H1 (cell line): ENCODE measurements at regions not wholly inside any gene's neighbourhood (a gene's known extent, or its start where the extent isn't known, plus 50 kb on each side); places are given as distances from the start of the nearest gene placed in this dataset.

Experiments used
- CTCF ChIA-PET: fragments of 300-600 bp; sonication (Branson Sonifier 250); formaldehyde crosslinking; loops from one replicate; lab custom pipeline; 2021; ENCODE audit not compliant: partially characterized antibody; lab: Charles Lee
- POLR2A ChIA-PET: fragments of 300-600 bp; sonication (Branson Sonifier 250); formaldehyde crosslinking; loops from one replicate; lab custom pipeline; 2021; ENCODE audit warnings: inconsistent platforms; ENCODE audit not compliant: partially characterized antibody; lab: Charles Lee
- DNase-seq, 2 experiments: peaks; one replicate each; pipeline versions ENCODE4 v3.0.0 to v3.0.0-alpha.2; 2010 to 2022; ENCODE audit warnings: low spot score in 2 of 2, low read depth in 1 of 2, mixed read lengths in 1 of 2
- FAIRE-seq: peaks from 2 replicates; lab custom pipeline; 2011; peaks lifted over from hg19 to GRCh38; lab: Jason Lieb, UNC
- H2AFZ ChIP-seq: 2 replicates; pipeline ENCODE4 v1.8.1; 2012; ENCODE audit warnings: low read length, inconsistent platforms
- H2AK5ac ChIP-seq: 2 replicates; pipeline ENCODE4 v1.6.1; 2013; ENCODE audit warnings: low read depth, low read length
- H2BK120ac ChIP-seq: replicated peaks from 2 replicates; pipeline ENCODE3; 2013; ENCODE audit warnings: low read depth, low read length, inconsistent platforms
- H2BK12ac ChIP-seq: 2 replicates; pipeline ENCODE4 v1.6.1; 2013; ENCODE audit warnings: low read depth, low read length
- H2BK15ac ChIP-seq: 2 replicates; pipeline ENCODE4 v1.6.1; 2013; ENCODE audit warnings: low read length
- H2BK20ac ChIP-seq: 2 replicates; pipeline ENCODE4 v1.6.1; 2013; ENCODE audit warnings: low read length
- H2BK5ac ChIP-seq: 2 replicates; pipeline ENCODE4 v1.6.1; 2013; ENCODE audit warnings: low read depth, low read length
- H3K14ac ChIP-seq: 2 replicates; pipeline ENCODE4 v1.6.1; 2013; ENCODE audit warnings: inconsistent platforms; ENCODE audit not compliant: insufficient read length
- H3K18ac ChIP-seq: 2 replicates; pipeline ENCODE4 v1.6.1; 2013; ENCODE audit warnings: low read length; ENCODE audit errors: extremely low read depth
- H3K23ac ChIP-seq: 2 replicates; pipeline ENCODE4 v1.6.1; 2013; ENCODE audit warnings: inconsistent platforms; ENCODE audit not compliant: insufficient read length
- H3K23me2 ChIP-seq: 2 replicates; pipeline ENCODE4 v1.6.1; 2013; ENCODE audit warnings: low read depth, low read length
- H3K27ac ChIP-seq: 2 replicates; pipeline ENCODE4 v1.6.1; 2011; ENCODE audit warnings: low read depth, low read length, inconsistent platforms
- H3K27me3 ChIP-seq, 4 experiments: replicated peaks in 1 of 4; 1 replicate in 1 of 4; 2 replicates in 3 of 4; pipeline versions ENCODE4 v1.6.1 to v1.8.1; 2011 to 2013; ENCODE audit warnings: low read length in 3 of 4, mild to moderate bottlenecking in 3 of 4, inconsistent platforms in 2 of 4, mixed read lengths in 2 of 4, moderate library complexity in 1 of 4; ENCODE audit not compliant: control insufficient read depth in 3 of 4, insufficient read depth in 3 of 4; ENCODE audit errors: extremely low read depth in 1 of 4
- H3K36me3 ChIP-seq, 4 experiments: 2 replicates each; pipeline versions ENCODE4 v1.6.1 to v1.8.1; 2011 to 2013; ENCODE audit warnings: mild to moderate bottlenecking in 4 of 4, low read length in 3 of 4, moderate library complexity in 2 of 4, control low read depth in 1 of 4, inconsistent platforms in 1 of 4; ENCODE audit not compliant: insufficient read depth in 4 of 4, control insufficient read depth in 2 of 4
- H3K4ac ChIP-seq: replicated peaks from 2 replicates; pipeline ENCODE3; 2013; ENCODE audit warnings: low read length, low read depth, mixed read lengths, inconsistent platforms; ENCODE audit not compliant: insufficient read length
- H3K4me1 ChIP-seq, 4 experiments: replicated peaks in 1 of 4; 1 replicate in 1 of 4; 2 replicates in 3 of 4; pipeline versions ENCODE4 v1.6.1 to v1.8.1; 2011 to 2013; ENCODE audit warnings: low read length in 3 of 4, inconsistent platforms in 2 of 4, mixed read lengths in 1 of 4; ENCODE audit not compliant: insufficient read depth in 4 of 4, control insufficient read depth in 3 of 4
- H3K4me2 ChIP-seq, 2 experiments: 2 replicates each; pipeline versions ENCODE4 v1.6.1 to v1.8.1; 2011 to 2013; ENCODE audit warnings: low read depth in 2 of 2, low read length in 2 of 2, control low read depth in 1 of 2, inconsistent platforms in 1 of 2, mild to moderate bottlenecking in 1 of 2; ENCODE audit not compliant: insufficient read depth in 1 of 2
- H3K4me3 ChIP-seq, 4 experiments: fragments of 200-600, 300-600 bp in 1 of 4; sonication (generic), shearing (Covaris generic), sonication (Bioruptor Twin) in 1 of 4; 2 replicates each; pipeline versions ENCODE4 v1.5.1 to v1.8.1; 2011 to 2016; ENCODE audit warnings: low read length in 4 of 4, low read depth in 3 of 4, control low read depth in 2 of 4, inconsistent platforms in 2 of 4, mild to moderate bottlenecking in 2 of 4, mixed read lengths in 1 of 4, moderate library complexity in 1 of 4; ENCODE audit not compliant: insufficient read depth in 2 of 4; ENCODE audit errors: extremely low read depth in 1 of 4
- H3K56ac ChIP-seq: replicated peaks from 2 replicates; pipeline ENCODE3; 2013; ENCODE audit warnings: low read depth, mild to moderate bottlenecking, mixed read lengths, low read length, inconsistent platforms; ENCODE audit not compliant: insufficient read length
- H3K79me1 ChIP-seq: 2 replicates; pipeline ENCODE4 v1.6.1; 2013; ENCODE audit warnings: low read depth, low read length, control low read depth
- H3K79me2 ChIP-seq, 2 experiments: 2 replicates each; pipeline versions ENCODE4 v1.6.1 to v1.8.1; 2012 to 2013; ENCODE audit warnings: low read length in 2 of 2, mild to moderate bottlenecking in 2 of 2, inconsistent platforms in 1 of 2; ENCODE audit not compliant: insufficient read depth in 2 of 2, control insufficient read depth in 1 of 2
- H3K9ac ChIP-seq, 4 experiments: replicated peaks in 1 of 4; 1 replicate in 1 of 4; 2 replicates in 3 of 4; pipeline versions ENCODE4 v1.6.1 to v1.8.1; 2011 to 2013; ENCODE audit warnings: low read depth in 3 of 4, low read length in 3 of 4, control low read depth in 2 of 4, mild to moderate bottlenecking in 2 of 4, moderate library complexity in 2 of 4, inconsistent platforms in 1 of 4; ENCODE audit errors: extremely low read depth in 1 of 4
- H3K9me3 ChIP-seq, 2 experiments: 2 replicates each; pipeline versions ENCODE4 v1.6.1 to v1.8.1; 2012 to 2013; ENCODE audit warnings: mild to moderate bottlenecking in 2 of 2, moderate library complexity in 2 of 2, control low read depth in 1 of 2, inconsistent platforms in 1 of 2, low read depth in 1 of 2, low read length in 1 of 2, mixed read lengths in 1 of 2; ENCODE audit not compliant: insufficient read depth in 2 of 2
- H4K20me1 ChIP-seq, 2 experiments: replicated peaks in 1 of 2; 2 replicates each; pipeline versions ENCODE3 to v1.8.1; 2011 to 2013; ENCODE audit warnings: inconsistent platforms in 2 of 2, low read length in 2 of 2, mild to moderate bottlenecking in 1 of 2; ENCODE audit not compliant: insufficient read depth in 2 of 2, control insufficient read depth in 1 of 2
- H4K5ac ChIP-seq: 2 replicates; pipeline ENCODE4 v1.6.1; 2013; ENCODE audit warnings: low read length, low read depth, mixed read lengths, inconsistent platforms; ENCODE audit not compliant: insufficient read length
- H4K8ac ChIP-seq: 2 replicates; pipeline ENCODE4 v1.8.0; 2013; ENCODE audit warnings: mild to moderate bottlenecking, moderate library complexity, low read length, inconsistent platforms; ENCODE audit not compliant: insufficient read depth; ENCODE audit errors: extremely low read depth
- H4K91ac ChIP-seq: replicated peaks from 2 replicates; pipeline ENCODE3; 2013; ENCODE audit warnings: low read length, mixed read lengths, inconsistent platforms; ENCODE audit not compliant: insufficient read length
- BCL11A ChIP-seq, 2 experiments: IDR thresholded peaks; one replicate each; pipeline ENCODE4 v1.6.1; 2011; ENCODE audit warnings: low read depth in 2 of 2, low read length in 2 of 2, mild to moderate bottlenecking in 2 of 2
- KDM1A ChIP-seq: fragments of 200-600, 300-600 bp; sonication (generic); IDR thresholded peaks from 2 replicates; pipeline ENCODE4 v1.7.1; 2016; ENCODE audit warnings: mild to moderate bottlenecking, low read length, borderline replicate concordance
- KDM5A ChIP-seq: fragments of 200-600 bp; IDR thresholded peaks from 2 replicates; pipeline ENCODE4 v1.7.1; 2012; ENCODE audit warnings: mild to moderate bottlenecking, low read length, inconsistent platforms, mixed read lengths
- NANOG ChIP-seq: IDR thresholded peaks from 2 replicates; pipeline ENCODE4 v1.6.1; 2011; ENCODE audit warnings: low read length, low read depth, mild to moderate bottlenecking, inconsistent platforms; ENCODE audit not compliant: insufficient read depth, poor library complexity, severe bottlenecking
- RBBP5 ChIP-seq: IDR thresholded peaks from 2 replicates; pipeline ENCODE4 v1.7.1; 2012; ENCODE audit warnings: low read depth, mild to moderate bottlenecking, inconsistent platforms, low read length, moderate library complexity, borderline replicate concordance
- RXRA ChIP-seq: IDR thresholded peaks from 2 replicates; pipeline ENCODE4 v1.6.1; 2011; ENCODE audit warnings: low read depth, mild to moderate bottlenecking, low read length, moderate library complexity; ENCODE audit not compliant: insufficient read depth
- SAP30 ChIP-seq: fragments of 300-600 bp; sonication (generic); IDR thresholded peaks from 2 replicates; pipeline ENCODE4 v1.7.1; 2012; ENCODE audit warnings: low read length, moderate library complexity, mild to moderate bottlenecking, inconsistent platforms; ENCODE audit not compliant: insufficient read depth, insufficient replicate concordance
- SP4 ChIP-seq: IDR thresholded peaks from 2 replicates; pipeline ENCODE4 v1.6.1; 2012; ENCODE audit warnings: low read length, inconsistent platforms
- SUZ12 ChIP-seq: fragments of 200-600 bp; sonication (generic); IDR thresholded peaks from 2 replicates; pipeline ENCODE4 v1.6.1; 2012; ENCODE audit warnings: mild to moderate bottlenecking, inconsistent platforms, low read length, moderate library complexity, mixed read lengths
- TEAD4 ChIP-seq: IDR thresholded peaks from 2 replicates; pipeline ENCODE4 v1.6.1; 2012; ENCODE audit warnings: low read depth, low read length, inconsistent platforms, mixed read lengths
- ZNF274 ChIP-seq: IDR thresholded peaks from 2 replicates; pipeline ENCODE4 v1.7.0; 2012; ENCODE audit warnings: low read length, borderline replicate concordance; ENCODE audit errors: extremely low read depth
- WGBS, 2 experiments: shearing (Covaris generic) in 1 of 2; methylation state at CpG; one replicate each; pipeline versions ENCODE4 v1.1.6 to v1.1.7; 2013 to 2015; ENCODE audit warnings: low lambda C conversion rate in 2 of 2, mixed read lengths in 2 of 2, inconsistent platforms in 1 of 2, low coverage in 1 of 2, missing lambda C conversion rate in 1 of 2; ENCODE audit not compliant: insufficient replicate concordance in 2 of 2, insufficient coverage in 1 of 2, insufficient read length in 1 of 2; ENCODE audit errors: extremely low coverage in 1 of 2, missing lambda C conversion rate in 1 of 2; 5-methylcytosine and 5-hydroxymethylcytosine counted together
- TF ChIP-seq, protein P1 (sequence below): IDR thresholded peaks from 2 replicates; pipeline ENCODE4 v1.6.1; 2012; ENCODE audit warnings: inconsistent platforms

DNA sequence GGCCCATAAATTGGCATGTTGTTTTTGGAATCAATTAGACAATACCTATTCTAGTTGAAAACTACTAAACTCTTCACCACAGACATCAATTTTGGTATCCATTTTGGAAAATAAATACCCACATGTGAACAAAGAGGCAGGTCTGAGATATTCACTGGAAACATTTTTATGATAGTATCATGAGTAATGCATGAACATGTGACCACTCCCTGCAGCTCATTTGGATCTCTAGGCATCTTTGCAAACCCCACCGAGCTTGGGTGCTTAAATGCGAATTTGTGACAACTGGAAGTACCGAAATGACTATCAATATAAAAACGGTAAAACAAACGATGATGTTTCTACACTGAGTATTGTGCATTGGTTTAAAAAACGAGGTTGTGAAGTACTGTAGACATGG lies 285.2 kb downstream of the IRF8 start:
- Histone ChIP-seq H3K4ac (no peak overlapping the region), H2AFZ (no peak overlapping the region), H3K4me1 (no peaks in the 10 kb centered on the region; a peak in 2 of 7 replicates), H3K36me3 (no peaks in the 10 kb centered on the region), H3K79me1 (no peaks in the 10 kb centered on the region), H3K23me2 (peaks cover 2% of the 10 kb centered on the region; the same call in 1 of the 2 replicates), H2BK12ac (no peak overlapping the region), H2BK5ac (no peak overlapping the region), H3K18ac (no peak overlapping the region), H2BK20ac (no peak overlapping the region), H3K9ac (no peak overlapping the region), H3K4me2 (no peak overlapping the region), H3K56ac (no peak overlapping the region), H3K79me2 (no peaks in the 10 kb centered on the region), H3K4me3 (no peak overlapping the region), H4K20me1 (peaks cover 0 to 7% of the 10 kb centered on the region in 2 experiments), H4K91ac (no peak overlapping the region), H2AK5ac (no peak overlapping the region), H3K9me3 (no peaks in the 10 kb centered on the region), H2BK120ac (no peak overlapping the region), H3K23ac (no peak overlapping the region), H3K27me3 (no peaks in the 10 kb centered on the region; a peak in 1 of 7 replicates), H2BK15ac (no peak overlapping the region), H4K5ac (no peak overlapping the region), H3K27ac (no peak overlapping the region), H3K14ac (no peak overlapping the region), H4K8ac (no peak overlapping the region)
- CTCF ChIA-PET, result interaction anchor here (1.0 to 1.3 kb wide), 3 partner anchors 11 to 333 kb away, joined by 3 to 7 read pairs (median 3); no protein-coding TSS in a partner anchor
- 95% methylated on average over 6 of the region's 6 CpGs; no CpG with 5 or more reads in 1 of the 2 experiments for WGBS, 2 experiments
- DNase-seq (no peak), FAIRE-seq (no peak)
- POLR2A ChIA-PET, result no interaction called here
- TF ChIP-seq KDM5A (no peak), NANOG (no peak), RXRA (no peak), SAP30 (no peak), KDM1A (no peak), SP4 (no peak), ZNF274 (no peak), TEAD4 (no peak), SUZ12 (no peak), RBBP5 (no peak), BCL11A (IDR thresholded peaks at IDR 0.05; ENCODE audit: low read depth in 2 of 2, low read length in 2 of 2) (no peak)
- TF ChIP-seq, protein P1, sequence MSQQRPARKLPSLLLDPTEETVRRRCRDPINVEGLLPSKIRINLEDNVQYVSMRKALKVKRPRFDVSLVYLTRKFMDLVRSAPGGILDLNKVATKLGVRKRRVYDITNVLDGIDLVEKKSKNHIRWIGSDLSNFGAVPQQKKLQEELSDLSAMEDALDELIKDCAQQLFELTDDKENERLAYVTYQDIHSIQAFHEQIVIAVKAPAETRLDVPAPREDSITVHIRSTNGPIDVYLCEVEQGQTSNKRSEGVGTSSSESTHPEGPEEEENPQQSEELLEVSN, result no peak
